ENCODE measurements at regions not wholly inside any gene's neighbourhood (a gene's known extent, or its start where the extent isn't known, plus 50 kb on each side); places are given as distances from the start of the nearest gene placed in this dataset.

DNA sequence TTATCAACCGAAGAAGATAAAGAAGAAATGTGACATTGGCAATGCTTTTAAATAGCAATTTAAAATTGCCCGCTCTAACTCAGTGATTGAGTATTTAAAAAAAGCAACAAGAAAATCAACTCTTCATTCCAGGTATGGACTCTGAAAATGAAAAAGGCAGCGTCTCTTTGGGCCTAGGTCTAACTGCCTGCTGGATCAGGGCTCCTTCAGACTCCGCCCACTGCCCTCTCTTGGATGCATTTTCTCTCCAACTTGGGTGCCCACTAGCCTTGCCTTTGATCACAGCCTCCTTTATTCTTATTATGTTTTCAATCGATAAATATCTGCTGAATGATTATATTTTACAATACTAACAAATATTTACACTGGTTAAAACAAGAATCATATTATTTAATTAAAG, 268.9 kb downstream of the MRPL39 start:
- H3K4me3 Mint-ChIP-seq, result no peak overlapping the region
- WGBS (ENCODE audit: insufficient coverage), result no CpG with 5 or more reads among the region's 5 CpGs
- H3K4me3 ChIP-seq (ENCODE audit: control extremely low read depth in 1 of 5, extremely low read depth in 1 of 5, insufficient read depth in 1 of 5, low read depth in 2 of 5, low read length in 4 of 5), result no peak overlapping the region
- TF ChIP-seq EZH2 (IDR thresholded peaks at IDR 0.05; ENCODE audit: borderline replicate concordance, insufficient read depth, low read depth, low read length, poor library complexity, severe bottlenecking), result no peak
- no peak overlapping the region for H3K27ac Mint-ChIP-seq
- H3K4me2 ChIP-seq (replicated peaks; ENCODE audit: low read depth, low read length, poor library complexity, severe bottlenecking), result no peak overlapping the region
- H3K27ac ChIP-seq (ENCODE audit: low read length in 2 of 2), result no peak overlapping the region
- no peaks in the 10 kb centered on the region for H4K20me1 ChIP-seq (ENCODE audit: control insufficient read depth, insufficient read depth, low read length, poor library complexity, severe bottlenecking)
- no peaks in the 10 kb centered on the region for H3K4me1 Mint-ChIP-seq
- H3K27me3 Mint-ChIP-seq, result no peaks in the 10 kb centered on the region
- H2AFZ ChIP-seq (ENCODE audit: insufficient read depth, low read depth, low read length, poor library complexity, severe bottlenecking), result no peak overlapping the region
- H3K36me3 ChIP-seq (replicated peaks in 1 of 2; ENCODE audit: control extremely low read depth in 1 of 2, control insufficient read depth in 1 of 2, extremely low read depth in 1 of 2, insufficient read depth in 2 of 2, low read length in 1 of 2), result no peaks in the 10 kb centered on the region
- POLR2A ChIA-PET, result no interaction called here
- no peak for ATAC-seq (ENCODE audit: low read depth)
- no peak for DNase-seq
- no peaks in the 10 kb centered on the region for H3K79me2 ChIP-seq (ENCODE audit: control insufficient read depth, insufficient read depth, low read length)
- H3K4me1 ChIP-seq (ENCODE audit: control insufficient read depth in 2 of 2, insufficient read depth in 2 of 2, low read length in 2 of 2), result no peaks in the 10 kb centered on the region
- intact Hi-C loops (cut with micrococcal nuclease), result no loop called here
- no peaks in the 10 kb centered on the region for H3K9me3 Mint-ChIP-seq (ENCODE audit: insufficient read depth)
- H3K9ac ChIP-seq (ENCODE audit: low read length), result no peak overlapping the region
- CTCF ChIA-PET, result no interaction called here
- H3K27me3 ChIP-seq (replicated peaks in 1 of 4; ENCODE audit: control extremely low read depth in 1 of 4, control insufficient read depth in 3 of 4, insufficient read depth in 4 of 4, low read length in 3 of 4), result no peaks in the 10 kb centered on the region
- H3K9me3 ChIP-seq (ENCODE audit: control extremely low read depth in 1 of 3, control insufficient read depth in 2 of 3, insufficient read depth in 1 of 3, low read length in 2 of 3), result no peaks in the 10 kb centered on the region

DNA sequence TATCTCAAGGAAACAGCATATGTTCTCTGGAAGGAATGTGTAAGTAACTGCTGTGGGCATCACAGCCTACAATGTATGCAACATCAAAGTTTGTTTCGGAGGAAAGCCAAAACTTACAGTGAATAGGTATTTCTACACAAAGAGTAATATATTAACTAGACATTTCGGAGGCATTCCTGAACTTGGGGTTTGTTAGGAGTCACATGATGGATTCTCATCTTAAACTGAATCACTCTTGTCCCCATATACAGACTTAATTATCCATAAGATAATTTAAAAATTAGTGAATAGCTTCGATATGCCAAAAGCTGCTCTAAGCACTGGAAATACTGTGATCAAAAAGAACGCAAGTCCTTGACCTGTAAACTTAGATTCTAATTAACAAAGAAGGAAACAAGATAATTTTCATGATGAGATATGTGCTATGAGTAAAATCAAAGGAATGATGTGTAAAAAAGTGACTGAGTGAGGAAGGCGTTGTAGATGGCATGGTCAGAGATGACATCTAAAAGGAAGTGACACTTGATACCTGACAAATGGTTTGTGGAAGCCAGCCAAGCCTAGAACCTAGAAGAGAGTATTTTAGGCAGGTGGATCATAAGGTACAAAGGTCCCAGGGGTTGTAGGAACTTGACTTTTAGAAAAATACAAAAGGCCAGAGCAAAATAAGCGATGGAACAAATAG, 273.1 kb downstream of the MRPL39 start:
- H4K20me1 ChIP-seq (ENCODE audit: control insufficient read depth, insufficient read depth, low read length, poor library complexity, severe bottlenecking), result no peaks in the 10 kb centered on the region
- TF ChIP-seq, protein P1, sequence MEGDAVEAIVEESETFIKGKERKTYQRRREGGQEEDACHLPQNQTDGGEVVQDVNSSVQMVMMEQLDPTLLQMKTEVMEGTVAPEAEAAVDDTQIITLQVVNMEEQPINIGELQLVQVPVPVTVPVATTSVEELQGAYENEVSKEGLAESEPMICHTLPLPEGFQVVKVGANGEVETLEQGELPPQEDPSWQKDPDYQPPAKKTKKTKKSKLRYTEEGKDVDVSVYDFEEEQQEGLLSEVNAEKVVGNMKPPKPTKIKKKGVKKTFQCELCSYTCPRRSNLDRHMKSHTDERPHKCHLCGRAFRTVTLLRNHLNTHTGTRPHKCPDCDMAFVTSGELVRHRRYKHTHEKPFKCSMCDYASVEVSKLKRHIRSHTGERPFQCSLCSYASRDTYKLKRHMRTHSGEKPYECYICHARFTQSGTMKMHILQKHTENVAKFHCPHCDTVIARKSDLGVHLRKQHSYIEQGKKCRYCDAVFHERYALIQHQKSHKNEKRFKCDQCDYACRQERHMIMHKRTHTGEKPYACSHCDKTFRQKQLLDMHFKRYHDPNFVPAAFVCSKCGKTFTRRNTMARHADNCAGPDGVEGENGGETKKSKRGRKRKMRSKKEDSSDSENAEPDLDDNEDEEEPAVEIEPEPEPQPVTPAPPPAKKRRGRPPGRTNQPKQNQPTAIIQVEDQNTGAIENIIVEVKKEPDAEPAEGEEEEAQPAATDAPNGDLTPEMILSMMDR (IDR thresholded peaks at IDR 0.05), result no peak
- TF ChIP-seq EZH2 (IDR thresholded peaks at IDR 0.05; ENCODE audit: borderline replicate concordance, insufficient read depth, low read depth, low read length, poor library complexity, severe bottlenecking), result no peak
- CTCF ChIA-PET, result no interaction called here
- no peak overlapping the region for H2AFZ ChIP-seq (ENCODE audit: insufficient read depth, low read depth, low read length, poor library complexity, severe bottlenecking)
- Mint-ChIP-seq H3K27ac (no peak overlapping the region), H3K4me1 (no peaks in the 10 kb centered on the region), H3K27me3 (no peaks in the 10 kb centered on the region), H3K9me3 (ENCODE audit: insufficient read depth) (no peaks in the 10 kb centered on the region), H3K4me3 (no peak overlapping the region)
- intact Hi-C loops (cut with micrococcal nuclease), result no loop called here
- H3K9ac ChIP-seq (ENCODE audit: low read length), result no peak overlapping the region
- no peak overlapping the region for H3K4me2 ChIP-seq (replicated peaks; ENCODE audit: low read depth, low read length, poor library complexity, severe bottlenecking)
- POLR2A ChIA-PET, result no interaction called here
- no peak overlapping the region for H3K27ac ChIP-seq (ENCODE audit: low read length in 2 of 2)
- no peaks in the 10 kb centered on the region for H3K36me3 ChIP-seq (replicated peaks in 1 of 2; ENCODE audit: control extremely low read depth in 1 of 2, control insufficient read depth in 1 of 2, extremely low read depth in 1 of 2, insufficient read depth in 2 of 2, low read length in 1 of 2)
- no peaks in the 10 kb centered on the region for H3K27me3 ChIP-seq (replicated peaks in 1 of 4; ENCODE audit: control extremely low read depth in 1 of 4, control insufficient read depth in 3 of 4, insufficient read depth in 4 of 4, low read length in 3 of 4)
- H3K4me3 ChIP-seq (ENCODE audit: control extremely low read depth in 1 of 5, extremely low read depth in 1 of 5, insufficient read depth in 1 of 5, low read depth in 2 of 5, low read length in 4 of 5), result no peak overlapping the region
- H3K79me2 ChIP-seq (ENCODE audit: control insufficient read depth, insufficient read depth, low read length), result no peaks in the 10 kb centered on the region
- no peak for ATAC-seq (ENCODE audit: low read depth)
- 93% methylated on average over 2 of the region's 6 CpGs for WGBS (ENCODE audit: insufficient coverage)
- H3K9me3 ChIP-seq (ENCODE audit: control extremely low read depth in 1 of 3, control insufficient read depth in 2 of 3, insufficient read depth in 1 of 3, low read length in 2 of 3), result no peaks in the 10 kb centered on the region
- DNase-seq, result no peak
- no peaks in the 10 kb centered on the region for H3K4me1 ChIP-seq (ENCODE audit: control insufficient read depth in 2 of 2, insufficient read depth in 2 of 2, low read length in 2 of 2)

All from B cell (primary cell).